ENCODE measurements at regions not wholly inside any gene's neighbourhood (a gene's known extent, or its start where the extent isn't known, plus 50 kb on each side); places are given as distances from the start of the nearest gene placed in this dataset.

DNA sequence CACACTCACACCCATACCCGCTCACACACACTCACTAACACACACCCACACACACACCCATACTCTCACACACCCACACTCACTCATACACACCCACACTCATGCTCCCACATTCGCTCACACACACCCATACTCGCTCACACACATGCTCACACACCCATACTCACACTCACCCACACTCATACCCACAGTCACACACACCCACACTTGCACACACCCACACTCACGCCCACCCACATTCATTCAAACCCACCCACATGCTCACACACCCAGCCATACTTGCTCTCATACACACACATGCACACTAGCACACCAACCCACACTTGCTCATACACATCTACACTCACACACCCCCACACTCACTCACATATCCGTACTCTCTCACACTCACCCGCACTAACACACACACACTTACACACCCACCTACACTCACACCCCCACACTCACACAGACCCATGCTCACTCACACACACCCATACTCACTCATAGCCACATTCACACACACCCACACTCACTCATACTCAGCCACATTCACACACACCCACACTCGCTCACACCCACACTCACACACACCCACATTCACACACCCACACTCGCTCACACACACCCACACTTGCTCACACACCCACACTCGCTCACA is 322.4 kb upstream of the N4BP1 start:
- Histone ChIP-seq H3K4me1 (no peaks in the 10 kb centered on the region), H3K4me3 (no peak overlapping the region), H3K27me3 (no peaks in the 10 kb centered on the region), H3K36me3 (no peaks in the 10 kb centered on the region), H3K27ac (replicated peaks in 1 of 4) (no peak overlapping the region), H3K9me3 (no peaks in the 10 kb centered on the region)
- TF ChIP-seq EP300 (IDR thresholded peaks at IDR 0.05), result no peak
- TF ChIP-seq, protein P1, sequence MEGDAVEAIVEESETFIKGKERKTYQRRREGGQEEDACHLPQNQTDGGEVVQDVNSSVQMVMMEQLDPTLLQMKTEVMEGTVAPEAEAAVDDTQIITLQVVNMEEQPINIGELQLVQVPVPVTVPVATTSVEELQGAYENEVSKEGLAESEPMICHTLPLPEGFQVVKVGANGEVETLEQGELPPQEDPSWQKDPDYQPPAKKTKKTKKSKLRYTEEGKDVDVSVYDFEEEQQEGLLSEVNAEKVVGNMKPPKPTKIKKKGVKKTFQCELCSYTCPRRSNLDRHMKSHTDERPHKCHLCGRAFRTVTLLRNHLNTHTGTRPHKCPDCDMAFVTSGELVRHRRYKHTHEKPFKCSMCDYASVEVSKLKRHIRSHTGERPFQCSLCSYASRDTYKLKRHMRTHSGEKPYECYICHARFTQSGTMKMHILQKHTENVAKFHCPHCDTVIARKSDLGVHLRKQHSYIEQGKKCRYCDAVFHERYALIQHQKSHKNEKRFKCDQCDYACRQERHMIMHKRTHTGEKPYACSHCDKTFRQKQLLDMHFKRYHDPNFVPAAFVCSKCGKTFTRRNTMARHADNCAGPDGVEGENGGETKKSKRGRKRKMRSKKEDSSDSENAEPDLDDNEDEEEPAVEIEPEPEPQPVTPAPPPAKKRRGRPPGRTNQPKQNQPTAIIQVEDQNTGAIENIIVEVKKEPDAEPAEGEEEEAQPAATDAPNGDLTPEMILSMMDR (IDR thresholded peaks at IDR 0.05), result no peak
- no peak for TF ChIP-seq POLR2A (IDR thresholded peaks at IDR 0.05; ENCODE audit: low read depth)
- no peak for TF ChIP-seq POLR2AphosphoS5 (IDR thresholded peaks at IDR 0.05)
- DNase-seq (ENCODE audit: extremely low spot score), result no peak
- intact Hi-C loops (cut with DNase I), result no loop called here
- WGBS, result 79% methylated on average over 9 of the region's 9 CpGs

DNA sequence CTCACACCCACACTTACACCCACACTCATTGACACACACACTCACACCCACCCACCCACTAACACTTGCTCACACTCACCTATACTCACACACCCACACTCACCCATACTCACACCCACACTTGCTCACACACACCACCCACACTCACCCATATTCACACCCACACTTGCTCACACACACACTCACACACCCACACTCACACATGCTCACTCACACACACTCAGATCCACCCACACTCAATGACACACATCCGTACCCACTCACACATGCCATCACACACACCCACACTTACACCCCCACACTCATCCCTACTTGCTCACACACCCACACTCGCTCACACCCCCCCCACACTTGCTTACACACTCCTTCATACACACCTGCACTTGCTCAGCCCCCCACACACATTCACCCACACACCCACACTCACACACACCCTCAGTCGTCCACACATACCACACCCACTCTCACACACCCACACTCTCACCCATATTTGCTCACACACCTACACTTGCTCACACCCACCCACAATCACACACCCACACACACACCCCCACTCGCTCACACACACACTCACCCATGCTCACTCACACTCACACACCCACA is 321.1 kb upstream of the N4BP1 start:
- TF ChIP-seq, protein P1 (IDR thresholded peaks at IDR 0.05), result no peak
- TF ChIP-seq POLR2AphosphoS5 (IDR thresholded peaks at IDR 0.05) (no peak), EP300 (IDR thresholded peaks at IDR 0.05) (no peak), POLR2A (IDR thresholded peaks at IDR 0.05; ENCODE audit: low read depth) (no peak)
- Histone ChIP-seq H3K4me1 (no peaks in the 10 kb centered on the region), H3K27ac (replicated peaks in 1 of 4) (no peak overlapping the region), H3K27me3 (no peaks in the 10 kb centered on the region), H3K4me3 (no peak overlapping the region), H3K9me3 (peaks cover 0 to 4% (median 0%) of the 10 kb centered on the region in 4 donors), H3K36me3 (no peaks in the 10 kb centered on the region)
- intact Hi-C loops (cut with DNase I), result no loop called here
- DNase-seq (ENCODE audit: extremely low spot score), result no peak
- WGBS, result 91% methylated on average over 4 of the region's 4 CpGs

DNA sequence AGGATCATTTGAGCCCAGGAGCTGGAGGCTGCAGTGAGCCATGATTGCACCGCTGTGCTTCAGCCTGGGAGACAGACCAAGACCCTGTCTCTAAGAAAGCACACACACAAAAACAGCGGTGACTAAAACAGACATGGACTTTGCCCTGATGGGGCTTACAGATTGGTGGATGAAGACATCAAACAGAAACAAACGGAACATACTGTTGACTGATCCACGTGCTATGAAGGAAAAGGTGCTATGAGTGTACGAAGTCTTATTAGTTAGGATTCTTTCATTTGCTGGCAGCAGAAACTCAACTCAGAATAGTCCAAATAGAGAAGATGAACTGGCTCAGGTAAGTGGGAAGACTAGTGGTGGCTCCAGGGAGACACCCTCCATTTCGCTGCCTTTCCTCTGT is 309.8 kb upstream of the N4BP1 start:
- Histone ChIP-seq H3K4me3 (no peak overlapping the region), H3K27ac (replicated peaks in 1 of 4) (no peak overlapping the region), H3K27me3 (peaks cover 0 to 4% (median 0%) of the 10 kb centered on the region in 4 donors), H3K9me3 (peaks cover 0 to 5% (median 0%) of the 10 kb centered on the region in 4 donors), H3K36me3 (no peaks in the 10 kb centered on the region), H3K4me1 (no peaks in the 10 kb centered on the region)
- DNase-seq (ENCODE audit: extremely low spot score), result no peak
- no peak for TF ChIP-seq EP300 (IDR thresholded peaks at IDR 0.05)
- intact Hi-C loops (cut with DNase I), result loop anchor here (10.0 kb wide), 1 partner anchor 55 kb away; no protein-coding TSS in a partner anchor
- WGBS, result 93% methylated on average over 6 of the region's 6 CpGs

DNA sequence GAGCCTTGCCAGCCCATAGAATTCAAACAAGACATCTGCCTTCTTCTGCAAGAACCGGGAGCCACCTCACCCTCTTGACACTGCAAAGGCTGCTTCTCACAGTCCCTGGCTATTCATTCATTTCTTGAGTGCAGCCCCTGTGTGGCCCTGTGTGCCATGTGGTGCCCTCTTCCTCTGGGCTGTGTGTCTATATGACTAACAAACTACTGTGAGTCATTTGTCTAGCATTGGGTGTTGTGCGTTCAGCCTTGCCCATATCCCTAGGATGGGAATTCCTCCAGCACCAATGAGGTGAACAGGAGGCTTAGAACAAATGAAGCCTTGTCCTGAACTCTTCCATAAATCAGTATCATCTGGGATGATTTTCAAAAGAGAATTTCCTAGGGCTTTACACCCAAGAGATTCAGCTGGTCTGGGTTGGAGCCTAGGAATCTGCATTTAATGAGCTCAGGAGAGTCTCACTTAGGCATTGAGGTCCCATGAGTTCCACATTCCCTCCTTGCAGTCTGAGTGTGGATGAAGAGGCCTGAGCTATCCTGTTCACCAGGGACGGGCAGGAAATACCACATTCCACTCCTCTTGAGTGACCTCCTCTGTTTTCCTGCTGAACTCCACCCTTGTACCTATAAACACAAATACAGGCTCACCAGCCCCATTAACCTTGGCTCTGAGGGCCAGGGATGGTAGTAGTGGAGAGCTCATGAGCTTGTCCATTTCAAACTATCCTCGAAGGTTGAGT is 308.7 kb upstream of the N4BP1 start:
- H3K9me3 ChIP-seq, result peaks cover 0 to 5% (median 0%) of the 10 kb centered on the region in 4 donors
- peaks cover 0 to 8% (median 0%) of the 10 kb centered on the region in 4 donors for H3K27me3 ChIP-seq
- intact Hi-C loops (cut with DNase I), result no loop called here
- no peaks in the 10 kb centered on the region for H3K36me3 ChIP-seq
- 67% methylated on average over 4 of the region's 4 CpGs for WGBS
- TF ChIP-seq EP300 (IDR thresholded peaks at IDR 0.05), result no peak
- no peak for TF ChIP-seq POLR2A (IDR thresholded peaks at IDR 0.05; ENCODE audit: low read depth)
- TF ChIP-seq POLR2AphosphoS5 (IDR thresholded peaks at IDR 0.05), result no peak
- TF ChIP-seq, protein P1 (IDR thresholded peaks at IDR 0.05), result no peak
- H3K27ac ChIP-seq (replicated peaks in 1 of 4), result no peak overlapping the region
- no peaks in the 10 kb centered on the region for H3K4me1 ChIP-seq
- DNase-seq (ENCODE audit: extremely low spot score), result no peak
- no peak overlapping the region for H3K4me3 ChIP-seq

DNA sequence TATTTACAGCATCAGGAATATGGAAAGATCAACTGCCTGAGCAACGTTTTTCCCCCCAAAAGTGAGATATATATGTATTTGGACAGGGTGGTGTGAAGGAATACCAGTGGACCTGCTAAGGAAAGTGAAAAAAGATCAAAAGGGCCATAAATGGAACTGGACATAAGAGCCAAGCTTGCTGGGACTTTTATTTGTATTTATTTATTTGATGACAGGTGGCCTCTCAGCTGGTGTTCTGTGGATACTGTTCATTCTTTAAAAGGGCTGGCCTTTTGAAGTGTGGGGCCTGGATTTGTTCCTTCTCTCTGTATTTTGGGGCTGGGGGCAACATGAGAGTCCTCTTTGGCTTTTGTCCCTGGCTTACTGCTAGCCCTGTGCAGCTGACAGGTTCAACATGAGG is 306.6 kb upstream of the N4BP1 start:
- no peak overlapping the region for H3K27ac ChIP-seq (replicated peaks in 1 of 4)
- peaks cover 0 to under 1% (median 0%) of the 10 kb centered on the region in 4 donors for H3K9me3 ChIP-seq
- TF ChIP-seq, protein P1 (IDR thresholded peaks at IDR 0.05), result no peak
- TF ChIP-seq POLR2AphosphoS5 (IDR thresholded peaks at IDR 0.05) (no peak), POLR2A (IDR thresholded peaks at IDR 0.05; ENCODE audit: low read depth) (no peak), EP300 (IDR thresholded peaks at IDR 0.05) (no peak)
- H3K36me3 ChIP-seq, result no peaks in the 10 kb centered on the region
- DNase-seq (ENCODE audit: extremely low spot score), result no peak
- no peak overlapping the region for H3K4me3 ChIP-seq
- 50% methylated on average over 1 of the region's 1 CpG for WGBS
- intact Hi-C loops (cut with DNase I), result no loop called here
- peaks cover 0 to 26% (median 0%) of the 10 kb centered on the region in 4 donors for H3K27me3 ChIP-seq
- H3K4me1 ChIP-seq, result no peaks in the 10 kb centered on the region
